ENCODE measurements at regions not wholly inside any gene's neighbourhood (a gene's known extent, or its start where the extent isn't known, plus 50 kb on each side); places are given as distances from the start of the nearest gene placed in this dataset.
A peak's percentile ranks its signal among the peaks of the same experiment; 100 is the strongest.

GRCh38 chr17:63116228-63116627 lies 150.2 kb downstream of the TANC2 start:
- no peak overlapping the region for H3K4me2 ChIP-seq (ENCODE audit: low read length)
- no peaks in the 10 kb centered on the region for H4K20me1 ChIP-seq (ENCODE audit: low read length)
- ATAC-seq, result peak; percentile 58; the same call in 1 of the 2 replicates
- H3K27me3 ChIP-seq (ENCODE audit: low read length), result no peaks in the 10 kb centered on the region
- H3K79me2 ChIP-seq (ENCODE audit: low read length), result no peaks in the 10 kb centered on the region
- H3K9ac ChIP-seq (ENCODE audit: low read length), result no peak overlapping the region
- intact Hi-C loops (cut with micrococcal nuclease), result no loop called here
- H3K9me3 ChIP-seq (ENCODE audit: low read length), result no peaks in the 10 kb centered on the region
- no peak overlapping the region for H3K4me3 ChIP-seq (ENCODE audit: low read length)
- DNase-seq, result peak; percentile 41
- H2AFZ ChIP-seq (ENCODE audit: low read length), result no peak overlapping the region
- H3K36me3 ChIP-seq (ENCODE audit: low read depth, low read length), result no peaks in the 10 kb centered on the region
- CTCF ChIA-PET, result interaction anchor here (1.0 to 1.1 kb wide), 2 partner anchors 240 to 444 kb away, joined by 3 to 5 read pairs; no protein-coding TSS in a partner anchor
- H3K9me2 ChIP-seq (replicated peaks; ENCODE audit: low read length), result no peaks in the 10 kb centered on the region
- H3K4me1 ChIP-seq (ENCODE audit: insufficient read depth, low read length), result peaks cover 5% of the 10 kb centered on the region; the same call in 1 of the 2 replicates
- POLR2A ChIA-PET (ENCODE audit: unreplicated experiment), result no interaction called here
- H3F3A ChIP-seq (ENCODE audit: low read length, unreplicated experiment), result no peaks in the 10 kb centered on the region
- TF ChIP-seq CTCF (conservative IDR thresholded peaks at IDR 0.05; ENCODE audit: low read depth, low read length), result peak; percentile 65
- TF ChIP-seq EZH2phosphoT487 (IDR thresholded peaks at IDR 0.05; ENCODE audit: borderline replicate concordance, low read length), result no peak
- TF ChIP-seq EZH2 (IDR thresholded peaks at IDR 0.05; ENCODE audit: low read length, unreplicated experiment), result no peak
- BruUV-seq (replicated peaks), result no TSS peak
- no peak overlapping the region for H3K27ac ChIP-seq (ENCODE audit: low read length)

GRCh38 chr17:63116967-63117830 lies 151.2 kb downstream of the TANC2 start:
- intact Hi-C loops (cut with micrococcal nuclease), result no loop called here
- no peak for TF ChIP-seq EZH2 (IDR thresholded peaks at IDR 0.05; ENCODE audit: low read length, unreplicated experiment)
- no peak for TF ChIP-seq CTCF (conservative IDR thresholded peaks at IDR 0.05; ENCODE audit: low read depth, low read length)
- no peak for TF ChIP-seq EZH2phosphoT487 (IDR thresholded peaks at IDR 0.05; ENCODE audit: borderline replicate concordance, low read length)
- BruUV-seq (replicated peaks), result no TSS peak
- POLR2A ChIA-PET (ENCODE audit: unreplicated experiment), result interaction anchor here (0.5 kb wide), 1 partner anchor 154 kb away, joined by 3 read pairs; no protein-coding TSS in a partner anchor
- Histone ChIP-seq H3K27ac (ENCODE audit: low read length) (no peak overlapping the region), H3K36me3 (ENCODE audit: low read depth, low read length) (no peaks in the 10 kb centered on the region), H3K4me1 (ENCODE audit: insufficient read depth, low read length) (peaks cover 5% of the 10 kb centered on the region; the same call in 1 of the 2 replicates), H3K9ac (ENCODE audit: low read length) (no peak overlapping the region), H2AFZ (ENCODE audit: low read length) (no peak overlapping the region), H4K20me1 (ENCODE audit: low read length) (no peaks in the 10 kb centered on the region), H3K9me3 (ENCODE audit: low read length) (no peaks in the 10 kb centered on the region), H3K27me3 (ENCODE audit: low read length) (no peaks in the 10 kb centered on the region), H3F3A (ENCODE audit: low read length, unreplicated experiment) (no peaks in the 10 kb centered on the region), H3K9me2 (replicated peaks; ENCODE audit: low read length) (no peaks in the 10 kb centered on the region), H3K4me2 (ENCODE audit: low read length) (no peak overlapping the region), H3K4me3 (ENCODE audit: low read length) (no peak overlapping the region), H3K79me2 (ENCODE audit: low read length) (no peaks in the 10 kb centered on the region)
- ATAC-seq (no peak), DNase-seq (no peak)
- CTCF ChIA-PET, result interaction anchor here (0.5 kb wide), 1 partner anchor 452 kb away, joined by 3 read pairs; no protein-coding TSS in a partner anchor

GRCh38 chr17:63120406-63120805 lies 154.4 kb downstream of the TANC2 start:
- Histone ChIP-seq H3K27me3 (ENCODE audit: low read length) (no peaks in the 10 kb centered on the region), H3K9me3 (ENCODE audit: low read length) (no peaks in the 10 kb centered on the region), H4K20me1 (ENCODE audit: low read length) (no peaks in the 10 kb centered on the region), H3K9me2 (replicated peaks; ENCODE audit: low read length) (no peaks in the 10 kb centered on the region), H3K36me3 (ENCODE audit: low read depth, low read length) (no peaks in the 10 kb centered on the region), H3K4me1 (ENCODE audit: insufficient read depth, low read length) (peaks cover 5% of the 10 kb centered on the region; the same call in 1 of the 2 replicates), H3K4me2 (ENCODE audit: low read length) (no peak overlapping the region), H3K9ac (ENCODE audit: low read length) (no peak overlapping the region), H2AFZ (ENCODE audit: low read length) (no peak overlapping the region), H3F3A (ENCODE audit: low read length, unreplicated experiment) (no peaks in the 10 kb centered on the region), H3K4me3 (ENCODE audit: low read length) (no peak overlapping the region), H3K27ac (ENCODE audit: low read length) (no peak overlapping the region), H3K79me2 (ENCODE audit: low read length) (no peaks in the 10 kb centered on the region)
- ChIA-PET CTCF (no interaction called here), POLR2A (ENCODE audit: unreplicated experiment) (no interaction called here)
- no TSS peak for BruUV-seq (replicated peaks)
- ATAC-seq (no peak), DNase-seq (peak; percentile 60)
- intact Hi-C loops (cut with micrococcal nuclease), result no loop called here
- TF ChIP-seq CTCF (conservative IDR thresholded peaks at IDR 0.05; ENCODE audit: low read depth, low read length), result no peak
- no peak for TF ChIP-seq EZH2 (IDR thresholded peaks at IDR 0.05; ENCODE audit: low read length, unreplicated experiment)
- TF ChIP-seq EZH2phosphoT487 (IDR thresholded peaks at IDR 0.05; ENCODE audit: borderline replicate concordance, low read length), result no peak

Measured in PC-3 (cell line).